ENCODE measurements at regions not wholly inside any gene's neighbourhood (a gene's known extent, or its start where the extent isn't known, plus 50 kb on each side); places are given as distances from the start of the nearest gene placed in this dataset.
"Not testable (repeated sequence)": the region's sequence is repeated elsewhere in the genome, so short reads cannot be mapped to it uniquely, and the experiment has no call there.

DNA sequence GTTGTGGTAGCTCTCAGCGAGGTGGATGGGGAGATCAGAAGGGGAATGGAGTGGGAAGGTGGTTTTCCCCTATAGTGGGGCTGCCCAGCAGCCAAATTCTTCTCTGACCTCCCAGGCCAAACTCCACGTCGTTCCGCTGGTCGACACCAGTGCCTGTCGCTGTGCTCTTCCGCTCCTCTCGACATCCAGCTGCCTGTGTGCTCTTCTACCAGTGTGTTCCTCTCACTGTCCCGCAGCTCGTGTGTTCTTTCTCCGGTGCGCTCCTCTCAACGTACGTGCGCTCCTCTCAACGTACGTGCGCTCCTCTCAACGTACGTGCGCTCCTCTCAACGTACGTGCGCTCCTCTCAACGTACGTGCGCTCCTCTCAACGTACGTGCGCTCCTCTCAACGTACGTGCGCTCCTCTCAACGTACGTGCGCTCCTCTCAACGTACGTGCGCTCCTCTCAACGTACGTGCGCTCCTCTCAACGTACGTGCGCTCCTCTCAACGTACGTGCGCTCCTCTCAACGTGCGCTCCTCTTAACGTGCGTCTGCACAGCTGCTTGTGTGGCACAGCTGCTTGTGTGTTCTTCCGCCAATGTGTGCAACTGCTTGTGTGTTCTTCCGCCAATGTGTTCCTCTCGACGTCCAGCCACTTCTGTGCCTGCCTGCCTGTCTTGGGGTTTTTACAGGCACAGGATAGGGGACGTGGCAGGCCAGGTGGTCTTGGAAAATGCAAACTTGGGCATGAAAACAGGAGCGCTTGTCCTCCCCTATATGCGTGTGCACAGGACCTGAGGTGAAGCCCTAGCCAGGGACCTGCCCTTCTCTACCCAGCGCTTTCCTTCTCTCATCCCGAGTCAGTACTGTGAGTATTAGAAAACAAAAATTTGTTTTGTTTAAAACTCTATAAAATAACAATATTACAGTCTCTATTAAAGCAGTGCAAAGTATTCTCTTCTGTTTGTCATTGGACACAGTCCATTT, 991.1 kb downstream of the GBE1 start:
- no peak for DNase-seq (ENCODE audit: low read depth in 4 of 4, low spot score in 3 of 4)

DNA sequence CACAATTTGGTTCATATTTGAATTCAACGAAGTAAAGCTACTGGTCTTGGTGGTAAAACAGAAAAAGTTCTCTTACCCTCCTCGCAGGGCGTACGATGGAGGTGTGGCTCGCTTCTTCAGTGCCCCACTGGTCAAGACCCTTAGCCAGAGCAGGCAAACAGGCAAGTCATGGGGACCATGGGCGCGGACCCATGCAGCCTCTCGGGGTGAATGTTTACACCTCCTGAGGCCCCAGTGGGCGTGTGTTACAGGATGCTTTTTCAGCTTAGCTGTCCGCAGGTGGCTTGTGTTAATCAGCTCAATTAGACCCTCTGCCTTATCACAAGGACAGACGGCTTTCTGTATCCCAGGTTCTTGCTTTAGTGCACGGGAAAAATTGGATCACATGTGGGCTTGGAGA, 991.8 kb downstream of the GBE1 start:
- no peak for DNase-seq (ENCODE audit: low read depth in 4 of 4, low spot score in 3 of 4)

DNA sequence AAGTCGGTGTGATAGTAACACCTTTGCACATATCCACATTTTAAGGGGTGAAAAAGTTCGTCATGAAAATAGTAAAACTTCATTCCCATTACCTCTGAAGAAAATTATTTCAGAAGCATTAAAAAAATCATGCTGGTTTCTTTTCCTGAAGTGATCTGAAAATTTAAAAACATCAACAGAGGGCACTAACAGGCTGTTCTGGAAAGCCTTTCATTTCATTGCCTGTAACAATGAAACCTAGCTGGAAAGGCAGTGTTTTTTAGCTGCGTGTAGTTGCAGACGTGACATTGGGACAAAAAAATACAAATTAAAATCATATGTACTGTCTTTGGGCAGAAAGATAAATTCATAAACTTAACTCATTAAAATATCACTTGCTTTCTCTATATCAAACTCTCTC, 993.8 kb downstream of the GBE1 start:
- DNase-seq (ENCODE audit: low read depth in 4 of 4, low spot score in 3 of 4), result no peak

DNA sequence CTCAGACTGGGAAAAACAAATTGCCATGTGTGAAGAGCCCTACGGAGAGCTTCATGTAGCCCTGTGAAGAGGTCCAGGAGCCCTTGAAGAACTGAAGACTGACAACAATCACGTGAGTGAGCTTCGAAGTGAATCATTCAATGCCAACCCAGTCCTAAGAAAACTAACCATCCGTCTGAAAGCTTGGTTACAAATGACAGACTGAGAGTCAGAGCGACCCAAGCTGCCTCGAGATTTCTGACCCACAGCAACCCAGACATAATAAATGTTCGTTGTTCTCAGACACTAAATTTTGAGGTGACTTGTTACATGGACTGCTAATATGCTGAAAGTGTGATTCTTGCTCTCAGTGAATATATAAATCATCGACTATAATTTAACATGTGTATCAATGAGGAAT, 987.2 kb upstream of the ROBO1 start:
- no peak for DNase-seq (ENCODE audit: low read depth in 4 of 4, low spot score in 3 of 4)

DNA sequence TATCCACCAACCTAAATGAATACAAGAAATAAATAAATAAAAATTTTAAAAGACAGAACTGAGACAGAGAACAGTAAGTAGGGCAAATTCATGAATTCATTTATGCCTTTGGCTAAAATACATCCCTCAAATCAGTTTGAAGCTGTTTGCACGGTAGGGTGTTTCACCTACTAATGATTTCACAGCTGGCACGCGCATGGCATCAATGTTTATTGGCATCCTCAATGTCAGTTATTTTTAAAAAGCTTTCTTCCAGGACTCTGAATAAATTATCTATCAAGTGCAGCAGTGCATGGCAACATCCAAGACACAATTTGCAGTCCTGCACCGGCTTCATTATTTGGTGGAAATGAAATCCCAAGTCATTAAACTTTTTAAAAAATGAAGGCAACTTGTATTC, 985.2 kb upstream of the ROBO1 start:
- DNase-seq (ENCODE audit: low read depth in 4 of 4, low spot score in 3 of 4), result no peak

DNA sequence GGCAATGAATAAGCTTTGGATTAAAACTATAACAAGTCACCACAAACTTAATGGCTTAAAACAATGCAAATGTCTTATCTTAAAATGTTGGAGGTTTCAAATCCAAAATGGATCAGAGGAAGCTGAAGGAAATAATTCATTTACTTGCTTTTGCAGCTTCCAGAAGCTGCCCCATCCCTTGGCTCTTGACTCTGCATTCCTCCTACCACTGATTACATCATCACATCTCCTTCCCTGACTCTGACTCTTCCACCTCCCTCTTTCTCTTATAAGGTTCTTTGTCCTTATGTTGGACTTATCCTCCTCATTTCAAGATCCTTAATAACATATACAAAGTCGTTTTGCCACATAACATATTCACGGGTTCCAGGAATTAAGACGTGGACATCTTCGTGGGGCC, 982.8 kb upstream of the ROBO1 start:
- no peak for DNase-seq (ENCODE audit: low read depth in 4 of 4, low spot score in 3 of 4)

DNA sequence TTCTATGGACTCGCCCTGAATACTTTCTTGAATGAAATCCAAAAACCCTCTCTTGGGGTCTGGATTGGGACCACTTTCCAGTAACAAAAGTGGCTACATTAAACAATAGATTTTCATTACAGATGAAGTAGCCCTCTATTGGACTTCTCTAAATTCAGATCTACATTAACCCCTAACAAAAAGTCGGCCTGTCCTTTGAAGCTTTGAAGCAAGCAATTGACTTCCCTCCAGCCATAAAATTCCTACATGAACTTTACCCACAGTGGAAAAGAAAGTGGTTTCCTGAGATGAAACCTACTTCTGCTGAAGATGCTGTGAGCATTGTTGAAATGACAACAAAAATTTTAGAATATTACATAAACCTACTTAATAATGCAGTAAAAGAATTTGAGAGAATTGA, 967.1 kb upstream of the ROBO1 start:
- no peak for DNase-seq (ENCODE audit: low read depth in 4 of 4, low spot score in 3 of 4)

DNA sequence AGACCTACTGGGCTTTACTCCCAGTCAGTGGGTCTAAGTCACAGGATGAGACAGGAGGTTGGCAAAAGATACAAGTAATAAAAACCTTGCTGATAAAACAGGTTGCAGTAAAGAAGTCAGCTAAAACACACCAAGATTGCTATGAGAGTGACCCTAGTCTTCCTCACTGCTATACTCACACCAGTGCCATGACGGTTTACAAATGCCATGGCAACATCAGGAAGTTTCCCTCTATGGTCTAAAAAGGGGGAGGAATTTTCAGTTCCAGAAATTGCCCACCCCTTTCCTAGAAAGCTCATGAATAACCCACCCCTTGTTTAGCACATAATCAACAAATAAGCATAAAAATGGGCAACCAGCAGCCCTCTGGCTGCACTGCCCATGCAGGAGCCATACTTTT, 966.7 kb upstream of the ROBO1 start:
- DNase-seq (ENCODE audit: low read depth in 4 of 4, low spot score in 3 of 4), result no peak

DNA sequence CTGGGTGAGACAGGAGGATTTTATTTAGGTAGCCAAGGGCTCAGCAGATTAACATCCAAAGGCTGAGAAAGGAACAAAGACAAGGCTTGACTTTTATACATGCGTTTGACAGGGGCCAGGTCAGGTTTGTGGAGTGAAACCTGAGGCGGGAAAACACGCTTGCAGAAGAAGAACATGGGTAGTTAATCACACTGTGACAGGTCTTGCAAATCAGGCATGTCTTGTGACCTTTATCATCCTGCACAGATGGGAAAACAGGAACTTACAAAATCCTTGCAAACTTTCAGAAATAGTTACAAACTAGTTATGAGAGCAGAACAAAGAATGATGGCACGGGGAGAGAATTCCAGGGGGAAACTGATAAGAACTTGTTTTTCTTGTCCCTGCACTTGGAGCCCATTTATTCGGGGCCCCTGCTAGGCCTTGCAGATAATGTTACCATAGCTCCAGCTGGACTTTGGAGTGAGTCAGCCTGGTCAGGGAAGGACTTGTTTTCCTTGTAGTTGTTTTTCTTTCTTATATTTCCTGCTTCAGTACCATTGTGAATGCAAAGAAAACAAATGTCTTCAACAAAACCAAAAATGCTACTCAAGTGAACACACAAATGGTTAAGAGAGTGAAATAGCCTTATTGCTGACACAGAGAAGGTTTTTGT, 965.9 kb upstream of the ROBO1 start:
- DNase-seq (ENCODE audit: low read depth in 4 of 4, low spot score in 3 of 4), result peak in 3 of 4 donors; percentile 3 to 21 (median 5)

DNA sequence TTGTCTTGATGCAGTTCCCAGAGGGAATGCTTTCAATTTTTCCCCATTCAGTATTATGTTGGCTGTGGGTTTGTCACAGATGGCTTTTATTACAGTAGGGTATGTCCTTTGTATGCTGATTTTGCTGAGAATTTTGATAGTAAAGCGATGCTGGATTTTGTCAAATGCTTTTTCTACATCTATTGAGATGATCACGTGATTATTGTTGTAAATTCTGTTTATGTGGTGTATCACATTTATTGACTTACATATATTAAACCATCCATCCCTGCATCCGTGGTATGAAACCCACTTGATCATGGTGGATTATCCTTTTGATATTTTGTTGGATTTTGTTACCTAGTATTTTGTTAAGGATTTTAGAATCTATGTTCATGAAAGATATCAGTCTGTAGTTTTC, 959.8 kb upstream of the ROBO1 start:
- DNase-seq (ENCODE audit: low read depth in 4 of 4, low spot score in 3 of 4), result not testable (repeated sequence)

DNA sequence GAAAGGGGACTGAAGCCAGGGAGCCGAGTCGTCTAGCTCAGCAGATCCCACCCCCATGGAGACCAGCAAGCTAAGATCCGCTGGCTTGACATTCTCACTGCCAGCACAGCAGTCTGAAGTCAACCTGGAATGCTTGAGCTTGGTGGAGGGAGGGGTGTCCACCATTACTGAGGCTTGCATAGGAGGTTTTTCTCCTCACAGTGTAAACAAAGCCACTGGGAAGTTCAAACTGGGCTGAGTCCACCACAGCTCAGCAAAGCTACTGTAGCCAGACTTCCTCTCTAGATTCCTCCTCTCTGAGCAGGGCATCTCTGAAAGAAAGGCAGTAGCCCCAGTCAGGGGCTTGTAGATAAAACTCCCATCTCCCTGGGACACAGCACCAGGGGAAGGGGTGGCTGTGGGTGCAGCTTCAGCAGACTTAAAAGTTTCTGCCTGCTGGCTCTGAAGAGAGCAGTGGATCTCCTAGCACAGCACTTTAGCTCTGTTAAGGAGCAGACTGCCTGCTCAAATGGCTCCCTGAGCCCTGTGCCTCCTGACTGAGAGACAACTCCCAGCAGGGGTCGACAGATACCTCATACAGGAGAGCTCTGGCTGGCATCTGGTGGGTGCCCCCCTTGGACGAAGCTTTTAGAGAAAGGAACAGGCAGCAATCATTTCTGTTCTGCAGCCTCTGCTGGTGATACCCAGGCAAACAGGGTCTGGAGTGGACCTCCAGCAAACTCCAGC, 942.0 kb upstream of the ROBO1 start:
- DNase-seq (ENCODE audit: low read depth in 4 of 4, low spot score in 3 of 4), result not testable (repeated sequence)

DNA sequence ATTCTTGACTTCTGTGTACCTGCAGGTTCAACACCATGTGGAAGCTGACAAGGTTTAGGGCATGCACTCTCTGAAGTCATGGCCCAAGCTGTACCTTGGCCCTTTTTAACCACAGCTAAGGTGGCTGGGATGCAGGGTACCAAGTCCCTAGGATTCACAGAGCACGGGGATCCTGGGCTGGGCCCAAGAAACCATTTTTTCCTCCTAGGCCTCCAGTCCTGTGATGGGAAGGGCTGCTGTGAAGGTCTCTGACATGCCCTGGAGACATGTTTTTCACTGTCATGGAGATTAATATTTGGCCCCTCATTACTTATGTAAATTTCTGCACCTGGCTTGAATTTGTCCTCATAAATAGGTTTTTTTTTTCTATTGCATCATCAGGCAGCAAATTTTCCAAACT, 937.5 kb upstream of the ROBO1 start:
- DNase-seq (ENCODE audit: low read depth in 4 of 4, low spot score in 3 of 4), result no peak

DNA sequence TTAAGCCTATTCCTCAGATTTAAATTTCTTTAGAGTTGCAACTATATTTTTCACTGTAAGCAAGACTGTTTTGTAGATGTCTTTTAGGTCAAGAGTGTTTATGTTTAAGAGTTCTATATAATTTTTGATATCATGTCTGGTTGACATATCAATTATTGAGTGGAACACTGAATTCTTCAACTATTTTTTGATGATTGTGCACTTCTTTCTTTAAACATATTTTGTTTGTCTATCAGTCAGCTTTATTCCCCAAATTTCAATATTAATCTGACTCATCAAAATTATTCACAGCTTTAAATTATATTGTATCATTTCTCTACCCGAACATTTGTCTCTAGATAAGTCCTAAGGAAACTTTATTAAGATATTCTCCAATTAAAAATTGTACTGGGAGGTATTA, 933.6 kb upstream of the ROBO1 start:
- no peak for DNase-seq (ENCODE audit: low read depth in 4 of 4, low spot score in 3 of 4)

DNA sequence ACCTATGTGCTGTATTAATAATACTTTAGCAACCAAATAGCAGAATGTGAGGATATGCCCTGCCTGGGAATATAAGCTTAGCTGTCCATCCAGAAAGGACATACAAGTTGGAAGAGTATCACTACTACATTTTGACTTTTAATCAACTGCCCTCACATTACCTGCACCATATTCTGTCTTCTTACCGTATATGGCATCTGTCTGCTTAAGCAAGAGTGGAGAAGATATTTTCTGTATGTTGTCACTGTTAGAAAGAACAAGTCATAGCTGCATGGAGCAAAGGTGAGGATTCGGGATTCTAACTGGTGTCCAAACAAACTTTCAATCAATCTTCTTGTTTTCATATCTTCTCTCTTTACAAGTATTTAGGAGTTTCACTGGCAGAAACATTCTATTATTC, 929.5 kb upstream of the ROBO1 start:
- DNase-seq (ENCODE audit: low read depth in 4 of 4, low spot score in 3 of 4), result no peak

DNA sequence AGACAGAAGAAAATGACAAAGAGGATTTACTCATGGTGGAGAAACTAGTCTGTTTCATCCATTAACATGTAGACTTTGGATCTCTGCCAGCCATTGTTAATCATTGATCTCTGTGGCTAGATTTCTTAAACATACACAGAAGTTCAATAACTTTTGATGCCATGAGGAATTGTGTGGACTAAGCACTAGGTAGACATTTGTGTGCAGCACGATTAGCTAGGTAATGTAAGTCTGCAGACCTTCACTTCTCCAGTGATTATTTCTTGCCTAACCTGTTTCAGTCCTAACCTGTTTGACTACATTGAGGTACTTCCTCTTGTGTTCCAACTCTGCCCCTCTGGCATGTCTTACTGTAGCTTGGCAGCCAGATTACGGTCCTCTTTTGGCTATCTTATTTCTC, 928.5 kb upstream of the ROBO1 start:
- DNase-seq (ENCODE audit: low read depth in 4 of 4, low spot score in 3 of 4), result peak; percentile 31 to 55 (median 42)

DNA sequence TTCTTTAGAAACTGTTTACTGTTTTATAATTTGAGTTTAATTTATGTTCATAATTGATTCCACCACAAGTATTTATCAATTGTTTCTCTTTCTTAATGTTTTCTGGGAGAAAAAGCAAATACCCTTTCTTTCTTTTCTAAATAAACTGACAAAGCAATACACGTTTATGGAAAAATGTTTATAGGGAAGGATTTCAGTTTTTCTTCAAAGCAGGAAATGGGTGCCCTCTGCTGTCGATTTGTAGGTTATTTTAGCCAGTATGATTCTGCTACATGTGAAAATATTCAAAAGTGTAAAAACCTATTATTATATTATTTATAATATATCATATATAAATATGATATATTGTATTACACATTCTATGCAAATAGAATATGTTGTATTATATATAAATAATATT, 921.0 kb upstream of the ROBO1 start:
- no peak for DNase-seq (ENCODE audit: low read depth in 4 of 4, low spot score in 3 of 4)

DNA sequence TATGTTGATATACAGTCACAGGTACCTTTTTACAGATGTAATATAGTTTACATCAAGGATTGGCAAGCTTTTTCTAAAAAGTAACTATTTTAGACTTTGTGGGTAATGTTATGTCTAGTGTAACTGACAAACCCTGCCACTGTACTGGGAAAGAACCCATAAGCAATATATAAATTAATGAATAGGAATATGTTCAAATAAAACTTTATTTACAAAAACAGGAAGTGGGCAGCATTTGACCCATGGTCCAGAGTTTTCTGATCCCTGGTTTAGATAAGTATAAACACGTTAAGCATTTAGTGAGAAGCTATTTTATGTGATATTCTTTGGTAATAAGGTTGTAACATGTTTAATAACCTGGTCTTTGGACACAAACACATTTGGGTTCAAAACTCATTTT, 915.2 kb upstream of the ROBO1 start:
- no peak for DNase-seq (ENCODE audit: low read depth in 4 of 4, low spot score in 3 of 4)

DNA sequence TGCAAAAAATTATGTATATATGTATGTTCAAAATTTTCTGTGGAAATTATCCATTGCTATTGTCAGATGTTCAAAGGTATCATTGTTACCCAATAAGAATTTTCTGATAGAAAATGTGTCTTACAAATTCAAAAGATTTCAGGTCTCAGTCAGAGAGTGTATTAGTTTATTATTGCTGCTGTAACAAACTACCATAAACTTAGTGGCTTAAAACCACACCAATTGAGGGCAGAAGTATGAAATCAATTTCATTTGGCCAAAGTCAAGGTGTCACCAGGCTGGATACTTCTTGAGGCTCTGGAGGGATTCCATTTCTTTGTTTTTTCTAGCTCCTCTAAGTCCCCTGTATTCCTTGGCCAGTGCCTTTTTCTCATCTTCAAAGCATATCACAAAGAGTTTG, 914.4 kb upstream of the ROBO1 start:
- no peak for DNase-seq (ENCODE audit: low read depth in 4 of 4, low spot score in 3 of 4)

DNA sequence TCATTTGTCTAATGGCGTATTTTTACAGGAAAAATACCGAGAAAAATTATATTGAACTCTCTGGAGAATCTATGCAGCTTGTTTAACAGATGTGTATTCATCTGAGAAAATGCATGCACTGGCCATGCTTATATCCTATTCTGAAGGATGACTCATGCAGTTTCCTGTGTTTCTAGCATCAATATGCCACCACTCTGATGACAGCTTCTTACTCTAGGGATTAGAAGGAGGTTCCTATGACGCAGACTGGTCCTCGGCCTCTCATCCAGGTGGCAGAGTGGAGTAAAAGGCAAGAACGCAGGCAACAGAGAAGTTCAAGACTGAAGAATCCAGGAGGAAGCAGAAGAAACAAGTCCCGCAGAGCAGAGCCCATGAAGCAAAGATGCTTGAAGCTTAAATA, 910.0 kb upstream of the ROBO1 start:
- no peak for DNase-seq (ENCODE audit: low read depth in 4 of 4, low spot score in 3 of 4)

DNA sequence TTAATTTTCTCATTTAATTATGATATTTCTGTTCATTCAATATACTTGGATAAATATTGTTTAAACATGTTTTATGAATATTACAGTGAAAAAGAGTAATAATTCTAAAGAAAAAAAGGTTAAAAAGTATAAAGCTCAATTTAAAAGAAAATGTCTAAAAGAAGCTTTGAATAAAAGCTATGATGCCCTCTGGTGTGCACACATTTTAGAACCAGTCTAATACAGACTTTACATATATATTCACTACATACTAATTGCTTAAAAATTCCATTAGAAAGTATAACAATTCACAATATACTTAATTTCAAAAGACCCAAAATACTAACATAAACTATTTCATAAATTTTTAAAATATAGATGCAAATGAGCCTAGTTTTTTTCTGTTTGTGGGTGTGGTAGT, 909.1 kb upstream of the ROBO1 start:
- no peak for DNase-seq (ENCODE audit: low read depth in 4 of 4, low spot score in 3 of 4)

DNA sequence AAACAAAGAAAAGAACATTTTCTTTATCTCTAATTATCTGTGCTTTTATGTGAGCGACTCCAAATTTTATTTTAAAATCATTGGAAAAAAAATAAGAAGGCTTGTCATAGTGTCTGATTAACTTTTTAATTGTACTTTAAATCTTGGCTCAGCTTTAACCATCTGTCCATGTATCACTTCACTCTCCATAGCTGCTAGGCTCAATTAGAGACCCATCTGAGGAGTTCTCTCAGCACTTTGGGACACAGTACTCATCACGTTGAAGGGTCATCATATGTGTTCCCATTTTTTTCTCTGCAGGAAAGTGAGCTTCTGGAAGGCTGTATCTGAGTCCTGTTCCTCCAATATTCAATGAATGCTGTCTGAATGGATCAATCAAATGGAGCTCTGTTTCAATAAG, 908.5 kb upstream of the ROBO1 start:
- DNase-seq (ENCODE audit: low read depth in 4 of 4, low spot score in 3 of 4), result no peak

DNA sequence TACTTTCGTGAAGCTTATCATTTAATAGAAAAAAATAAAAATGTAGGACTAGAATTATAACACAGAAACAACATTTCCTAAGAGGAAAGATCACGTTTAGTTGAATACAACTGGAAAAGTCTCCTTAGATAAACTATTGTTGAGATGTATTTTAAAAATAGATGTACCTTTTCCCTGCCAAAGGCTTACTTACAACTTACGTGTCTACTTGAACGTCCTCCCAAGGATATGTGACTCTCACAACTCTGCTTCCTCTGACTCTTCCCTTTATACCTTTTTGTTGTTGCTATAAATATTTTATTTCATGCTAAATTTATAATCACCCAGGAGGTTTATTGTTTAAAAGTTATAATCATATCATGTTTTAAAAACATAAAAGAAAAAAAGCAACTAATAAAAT, 908.0 kb upstream of the ROBO1 start:
- no peak for DNase-seq (ENCODE audit: low read depth in 4 of 4, low spot score in 3 of 4)

Measured in left renal pelvis (tissue), 4 donors.